Kidney (tissue), 13 donors: ENCODE measurements at regions not wholly inside any gene's neighbourhood (a gene's known extent, or its start where the extent isn't known, plus 50 kb on each side); places are given as distances from the start of the nearest gene placed in this dataset.

ENCODE experiments used
- DNase-seq, 5 donors: peaks; one replicate each; pipeline ENCODE4 v3.0.0-alpha.2; 2013 to 2020
- FAIRE-seq: peaks from 2 replicates; lab custom pipeline; 2012; peaks lifted over from hg19 to GRCh38; lab: Jason Lieb, UNC
- H3K27ac ChIP-seq, 2 donors: one replicate each; pipeline ENCODE4 v1.7.0; 2013; ENCODE audit warnings: low read depth in 2 of 2, low read length in 2 of 2, inconsistent platforms in 1 of 2
- H3K27me3 ChIP-seq: one replicate; pipeline ENCODE4 v1.7.1; 2013; ENCODE audit warnings: low read length, inconsistent platforms; ENCODE audit not compliant: control insufficient read depth, insufficient read depth
- H3K36me3 ChIP-seq, 3 donors: one replicate each; pipeline versions ENCODE4 v1.7.0 to v1.7.1; 2013; ENCODE audit warnings: low read length in 3 of 3, control low read depth in 1 of 3, inconsistent platforms in 1 of 3; ENCODE audit not compliant: insufficient read depth in 3 of 3, control insufficient read depth in 2 of 3
- H3K4me1 ChIP-seq, 3 donors: one replicate each; pipeline versions ENCODE4 v1.7.0 to v1.7.1; 2013; ENCODE audit warnings: low read length in 3 of 3, inconsistent platforms in 1 of 3, low read depth in 1 of 3; ENCODE audit not compliant: control insufficient read depth in 2 of 3, insufficient read depth in 2 of 3
- H3K4me3 ChIP-seq, 3 donors: one replicate each; pipeline versions ENCODE4 v1.7.0 to v1.8.1; 2013; ENCODE audit warnings: low read length in 3 of 3, control low read depth in 1 of 3, inconsistent platforms in 1 of 3
- H3K9ac ChIP-seq, 3 donors: one replicate each; pipeline versions ENCODE4 v1.7.0 to v1.7.1; 2013; ENCODE audit warnings: low read length in 3 of 3, control low read depth in 1 of 3, inconsistent platforms in 1 of 3
- H3K9me3 ChIP-seq, 3 donors: one replicate each; pipeline versions ENCODE4 v1.7.0 to v1.7.1; 2013; ENCODE audit warnings: low read length in 3 of 3, control low read depth in 1 of 3, inconsistent platforms in 1 of 3; ENCODE audit not compliant: control insufficient read depth in 2 of 3, insufficient read depth in 1 of 3
- CTCF ChIP-seq: IDR thresholded peaks from 3 replicates; pipeline ENCODE4 v1.5.1; 2012; ENCODE audit warnings: mild to moderate bottlenecking, moderate library complexity, borderline replicate concordance; ENCODE audit not compliant: insufficient read depth; ENCODE audit errors: extremely low read depth
- intact Hi-C: fragments of 100-400 bp; cut with DNase I; formaldehyde crosslinking; loops from one replicate; pipeline ENCODE4 v1.11.1; 2022
- donor health status: control.
- donor health status: control.
- donor health status: control.
- donor health status: control.
- donor health status: control.
- donor health status: DM: yes; HTN: yes; CAD: no.
- donor health status: Normal renal cell carcinoma (clear cell type).

GRCh38 chr12:18907127-18907526 lies 169.2 kb downstream of the CAPZA3 start:
- no peak for TF ChIP-seq CTCF
- no peak overlapping the region for H3K4me3 ChIP-seq

DNA sequence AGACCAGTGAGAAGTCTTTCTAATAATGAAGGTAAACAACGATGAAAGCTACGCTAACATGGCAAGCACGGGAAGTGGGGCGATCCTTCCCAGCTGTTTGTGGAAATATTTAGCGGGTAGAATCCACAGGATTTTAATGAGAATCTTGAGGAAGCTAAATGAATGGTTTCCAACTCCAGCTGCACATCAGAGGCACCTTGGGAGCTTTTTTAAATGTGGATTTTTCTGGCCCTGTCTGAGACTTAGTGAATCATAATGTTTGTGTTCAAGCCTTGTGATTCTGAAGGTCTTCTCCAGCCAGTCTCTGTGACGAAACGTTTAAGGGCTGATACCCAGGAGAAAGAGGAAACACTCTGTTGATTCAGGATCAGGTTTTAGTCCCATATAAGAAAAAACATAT lies 169.8 kb downstream of the CAPZA3 start:
- Histone ChIP-seq H3K27ac (no peak overlapping the region), H3K9ac (no peak overlapping the region), H3K36me3 (no peaks in the 10 kb centered on the region), H3K27me3 (no peaks in the 10 kb centered on the region), H3K4me1 (no peaks in the 10 kb centered on the region), H3K4me3 (no peak overlapping the region), H3K9me3 (peaks cover 0 to 6% (median 0%) of the 10 kb centered on the region in 3 donors)
- DNase-seq, result no peak
- FAIRE-seq, result no peak
- no peak for TF ChIP-seq CTCF
- intact Hi-C loops, result no loop called here

More at GRCh38 chr12:18907127-18907526, 169.2 kb downstream of the CAPZA3 start:
- Histone ChIP-seq H3K4me1 (no peaks in the 10 kb centered on the region), H3K9me3 (peaks cover 0 to 3% (median 0%) of the 10 kb centered on the region in 3 donors), H3K36me3 (no peaks in the 10 kb centered on the region), H3K27ac (no peak overlapping the region), H3K9ac (no peak overlapping the region), H3K27me3 (no peaks in the 10 kb centered on the region)
- intact Hi-C loops, result no loop called here
- no peak for DNase-seq
- no peak for FAIRE-seq

GRCh38 chr12:18908191-18908590 lies 170.3 kb downstream of the CAPZA3 start:
- Histone ChIP-seq H3K9ac (no peak overlapping the region), H3K36me3 (no peaks in the 10 kb centered on the region), H3K9me3 (peaks cover 0 to 6% (median 0%) of the 10 kb centered on the region in 3 donors), H3K4me3 (no peak overlapping the region), H3K4me1 (no peaks in the 10 kb centered on the region), H3K27ac (no peak overlapping the region), H3K27me3 (no peaks in the 10 kb centered on the region)
- FAIRE-seq, result no peak
- no peak for DNase-seq
- no peak for TF ChIP-seq CTCF
- intact Hi-C loops, result no loop called here
